ENCODE measurements at regions not wholly inside any gene's neighbourhood (a gene's known extent, or its start where the extent isn't known, plus 50 kb on each side); places are given as distances from the start of the nearest gene placed in this dataset.

DNA sequence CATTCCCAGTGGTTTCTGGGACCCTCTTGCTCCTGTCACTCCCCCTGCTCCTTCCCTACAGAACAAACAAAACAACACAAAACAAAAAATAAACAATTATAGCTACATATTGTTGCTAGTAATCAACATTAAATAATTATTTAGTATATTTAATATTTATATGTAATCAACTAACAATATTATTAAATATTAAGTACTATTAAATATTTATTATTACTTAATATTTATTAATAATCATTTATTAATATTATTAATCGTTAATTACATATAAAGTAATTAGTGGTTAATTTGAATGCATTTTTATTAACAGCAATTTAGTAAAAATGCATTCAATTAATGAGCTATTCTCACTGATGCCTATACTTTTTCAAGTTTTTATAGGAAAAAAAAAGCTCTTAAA, 139.4 kb downstream of the ITGB8 start:
- no peak for TF ChIP-seq CTCF (conservative IDR thresholded peaks at IDR 0.05; ENCODE audit: low read length)
- no peak for TF ChIP-seq EZH2phosphoT487 (IDR thresholded peaks at IDR 0.05; ENCODE audit: borderline replicate concordance, low read depth, low read length)

All from OCI-LY7 (cell line).